SJSA1 (cell line): ENCODE measurements at regions not wholly inside any gene's neighbourhood (a gene's known extent, or its start where the extent isn't known, plus 50 kb on each side); places are given as distances from the start of the nearest gene placed in this dataset.
"Not testable (repeated sequence)": the region's sequence is repeated elsewhere in the genome, so short reads cannot be mapped to it uniquely, and the experiment has no call there.

Source experiments
- DNase-seq, 2 experiments: peaks; one replicate each; pipeline ENCODE4 v3.0.0-alpha.2; 2015 to 2020; ENCODE audit warnings: low spot score in 2 of 2, low read depth in 1 of 2
- H3K27ac ChIP-seq: fragments of 250-450 bp; sonication (Bioruptor Pico); 2 replicates; pipeline ENCODE4 v1.5.1; 2020; ENCODE audit warnings: mild to moderate bottlenecking, moderate library complexity
- H3K27me3 ChIP-seq: fragments of 250-450 bp; sonication (Bioruptor Pico); replicated peaks from 2 replicates; pipeline ENCODE4 v1.5.1; 2020; ENCODE audit warnings: mild to moderate bottlenecking, moderate library complexity
- H3K36me3 ChIP-seq: fragments of 250-450 bp; sonication (Bioruptor Pico); 2 replicates; pipeline ENCODE4 v1.5.1; 2020; ENCODE audit warnings: mild to moderate bottlenecking
- H3K4me1 ChIP-seq: fragments of 250-450 bp; sonication (Bioruptor Pico); replicated peaks from 2 replicates; pipeline ENCODE4 v1.6.1; 2021; ENCODE audit warnings: mild to moderate bottlenecking
- H3K4me3 ChIP-seq: fragments of 250-450 bp; sonication (Bioruptor Pico); 2 replicates; pipeline ENCODE4 v1.5.1; 2020; ENCODE audit warnings: mild to moderate bottlenecking
- H3K9me3 ChIP-seq: fragments of 250-450 bp; sonication (Bioruptor Pico); replicated peaks from 2 replicates; pipeline ENCODE4 v1.5.1; 2020; ENCODE audit warnings: mild to moderate bottlenecking

DNA sequence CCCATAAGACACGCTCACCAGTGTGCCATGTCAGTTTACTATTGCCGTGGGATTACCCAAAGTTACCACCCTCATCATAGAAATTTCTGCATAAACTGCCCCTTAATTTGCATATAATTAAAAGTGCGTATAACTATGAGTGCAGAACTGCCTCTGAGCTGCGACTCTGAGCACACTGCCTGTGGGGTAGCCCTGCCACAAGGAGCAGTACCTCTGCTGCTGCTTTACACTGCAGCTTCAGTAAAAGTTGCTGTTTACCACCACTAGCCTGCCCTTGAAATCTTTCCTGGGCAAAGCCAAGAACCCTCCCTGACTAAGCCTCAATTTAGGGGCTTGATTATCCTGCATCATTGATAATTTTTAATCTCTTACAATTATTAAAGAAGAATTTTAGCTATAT, 213.9 kb upstream of the MAP2 start:
- Histone ChIP-seq H3K36me3 (no peaks in the 10 kb centered on the region), H3K4me3 (no peak overlapping the region), H3K9me3 (no peaks in the 10 kb centered on the region), H3K4me1 (no peaks in the 10 kb centered on the region), H3K27ac (no peak overlapping the region), H3K27me3 (no peaks in the 10 kb centered on the region)
- no peak for DNase-seq

DNA sequence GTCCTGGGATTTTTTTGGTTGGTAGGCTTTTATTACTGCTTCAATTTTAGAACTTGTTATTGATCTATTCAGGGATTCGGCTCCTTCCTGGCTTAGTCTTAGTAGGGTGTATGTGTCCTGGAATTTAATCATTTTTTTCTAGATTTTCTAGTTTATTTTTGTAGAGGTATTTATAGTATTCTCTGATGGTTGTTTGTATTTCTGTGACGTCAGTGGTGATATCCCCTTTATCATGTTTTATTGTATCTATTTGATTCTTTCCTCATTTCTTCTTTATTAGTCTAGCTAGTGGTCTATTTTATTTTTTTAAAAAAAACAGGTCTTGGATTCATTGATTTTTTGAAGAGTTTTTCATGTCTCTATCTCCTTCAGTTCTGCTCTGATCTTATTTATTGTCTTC, 193.3 kb upstream of the MAP2 start:
- Histone ChIP-seq H3K27ac (no peak overlapping the region), H3K9me3 (no peaks in the 10 kb centered on the region)

DNA sequence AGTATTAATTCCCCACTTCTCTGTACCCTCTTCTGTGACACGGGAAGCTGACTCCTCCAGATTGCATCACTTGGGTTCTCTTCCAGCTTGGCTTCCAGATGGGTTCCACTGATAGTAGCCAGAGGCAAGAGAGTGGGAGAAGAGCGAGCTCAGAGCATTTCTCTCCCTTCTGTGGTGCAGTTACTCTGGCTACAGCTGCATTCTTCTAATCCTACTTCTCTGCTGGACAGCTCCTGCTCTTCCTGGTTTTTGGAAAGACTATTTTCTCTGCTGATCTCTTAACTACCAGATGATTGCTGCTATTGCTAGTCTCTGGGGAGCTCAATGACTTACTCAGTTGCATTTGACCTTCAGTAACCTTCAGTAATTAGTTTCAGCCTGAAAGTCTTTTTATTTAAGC, 187.5 kb upstream of the MAP2 start:
- no peak for DNase-seq
- no peaks in the 10 kb centered on the region for H3K9me3 ChIP-seq
- no peaks in the 10 kb centered on the region for H3K4me1 ChIP-seq
- H3K27ac ChIP-seq = no peak overlapping the region
- no peaks in the 10 kb centered on the region for H3K36me3 ChIP-seq
- no peaks in the 10 kb centered on the region for H3K27me3 ChIP-seq
- H3K4me3 ChIP-seq = no peak overlapping the region

More for the DNA sequence above, 193.3 kb upstream of the MAP2 start:
- H3K4me1 ChIP-seq = no peaks in the 10 kb centered on the region
- H3K4me3 ChIP-seq = no peak overlapping the region
- H3K27me3 ChIP-seq = no peaks in the 10 kb centered on the region
- DNase-seq = no peak
- H3K36me3 ChIP-seq = no peaks in the 10 kb centered on the region

DNA sequence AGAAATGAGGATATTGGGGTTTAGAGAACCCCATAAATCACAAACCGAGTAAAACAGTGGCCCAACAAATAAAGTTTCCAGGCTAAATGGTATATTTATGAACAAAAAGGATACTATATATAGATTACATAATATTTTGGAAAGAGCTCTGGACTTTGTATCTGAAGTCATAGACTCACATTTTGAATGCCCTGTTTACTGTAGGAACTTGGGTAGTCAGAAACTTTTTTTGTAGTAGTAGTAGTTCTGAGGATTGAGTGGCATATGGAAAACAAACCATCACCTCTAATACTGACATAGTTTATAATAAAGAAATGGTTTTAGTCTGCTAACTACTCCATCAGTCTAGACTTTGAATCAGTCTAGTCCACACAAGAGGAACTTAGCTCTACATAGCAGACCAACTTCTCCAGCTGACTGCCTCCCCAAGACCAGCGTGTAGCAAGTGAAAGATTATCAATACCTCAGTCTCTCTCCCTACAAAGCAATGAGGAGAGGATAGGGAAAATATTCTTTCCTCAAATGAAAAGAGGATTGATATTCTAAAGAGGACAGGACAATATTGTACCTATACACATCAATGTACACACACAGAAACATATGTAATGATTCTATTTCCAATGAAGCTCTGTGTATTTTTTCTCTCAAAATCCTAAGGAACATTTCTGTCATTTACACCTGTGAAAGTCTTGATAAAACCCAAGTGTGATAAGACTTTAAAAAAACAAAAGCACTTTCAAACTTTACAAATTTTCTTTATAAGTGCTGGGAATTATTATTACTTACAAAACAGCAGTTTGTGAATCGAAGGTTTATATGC, 184.9 kb upstream of the MAP2 start:
- no peak overlapping the region for H3K27ac ChIP-seq
- no peak overlapping the region for H3K4me3 ChIP-seq

DNA sequence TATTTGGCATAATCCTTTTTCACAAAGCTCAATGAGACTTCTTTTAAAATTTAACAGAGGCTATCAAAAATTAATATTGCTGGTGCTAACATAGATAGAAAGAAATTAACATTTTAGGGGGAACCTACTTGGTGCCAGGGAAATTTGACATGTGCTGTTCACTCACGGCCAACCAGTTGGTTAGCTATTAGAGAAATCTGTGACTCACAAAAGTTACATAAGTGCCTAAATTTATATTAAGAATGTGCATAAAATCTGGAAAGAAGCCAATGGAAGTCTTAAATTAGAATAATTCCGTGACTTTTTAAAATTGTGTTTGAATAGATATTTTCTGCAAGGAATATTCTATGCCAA, 184.3 kb upstream of the MAP2 start:
- DNase-seq = no peak
- Histone ChIP-seq H3K27me3 (no peaks in the 10 kb centered on the region), H3K36me3 (no peaks in the 10 kb centered on the region), H3K4me3 (no peak overlapping the region), H3K9me3 (no peaks in the 10 kb centered on the region), H3K4me1 (no peaks in the 10 kb centered on the region), H3K27ac (no peak overlapping the region)

More for the DNA sequence above, 184.9 kb upstream of the MAP2 start:
- DNase-seq = no peak
- no peaks in the 10 kb centered on the region for H3K4me1 ChIP-seq
- no peaks in the 10 kb centered on the region for H3K9me3 ChIP-seq
- no peaks in the 10 kb centered on the region for H3K27me3 ChIP-seq
- no peaks in the 10 kb centered on the region for H3K36me3 ChIP-seq

DNA sequence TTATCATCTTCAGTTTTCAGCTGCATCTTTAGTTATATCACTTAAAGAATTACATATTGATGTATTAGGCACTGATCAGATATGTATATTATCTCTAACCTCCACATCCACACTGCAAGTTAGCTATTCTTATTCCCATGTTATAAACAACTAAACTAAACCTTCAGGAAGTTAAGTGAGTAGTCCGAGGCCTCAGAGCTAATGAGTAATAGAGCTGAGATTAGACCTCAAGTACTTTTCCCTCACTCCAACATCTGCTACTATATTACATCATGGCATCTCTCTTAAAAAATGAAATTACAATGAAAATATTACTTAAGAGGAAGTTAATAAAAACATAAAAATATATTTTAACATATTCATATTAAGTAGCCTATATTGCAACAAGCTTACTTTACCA, 183.6 kb upstream of the MAP2 start:
- Histone ChIP-seq H3K9me3 (no peaks in the 10 kb centered on the region), H3K27ac (no peak overlapping the region), H3K4me3 (no peak overlapping the region), H3K36me3 (no peaks in the 10 kb centered on the region), H3K4me1 (no peaks in the 10 kb centered on the region), H3K27me3 (no peaks in the 10 kb centered on the region)
- DNase-seq = no peak

DNA sequence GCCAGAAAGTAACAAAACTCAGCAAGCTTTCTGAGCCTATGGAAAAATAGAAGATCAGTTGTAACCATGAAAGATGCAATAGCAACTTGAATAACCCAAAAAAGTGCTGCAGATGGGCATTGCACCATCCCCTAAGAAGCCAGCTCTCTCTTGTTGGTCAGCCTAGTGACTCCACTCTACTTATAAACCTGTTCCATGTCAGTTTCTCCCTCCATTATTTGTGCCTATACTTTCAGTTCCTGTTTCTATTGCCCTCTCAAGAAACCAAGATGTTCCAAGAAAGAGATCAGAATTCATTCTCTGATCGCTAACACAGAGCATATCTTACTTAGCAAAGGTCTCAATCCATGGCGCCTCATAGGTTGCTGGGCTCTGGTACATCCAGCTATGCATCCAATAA, 170.3 kb upstream of the MAP2 start:
- H3K27me3 ChIP-seq = no peaks in the 10 kb centered on the region
- H3K27ac ChIP-seq = no peak overlapping the region
- DNase-seq = no peak
- H3K9me3 ChIP-seq = no peaks in the 10 kb centered on the region
- H3K4me3 ChIP-seq = no peak overlapping the region
- H3K4me1 ChIP-seq = no peaks in the 10 kb centered on the region
- no peaks in the 10 kb centered on the region for H3K36me3 ChIP-seq

DNA sequence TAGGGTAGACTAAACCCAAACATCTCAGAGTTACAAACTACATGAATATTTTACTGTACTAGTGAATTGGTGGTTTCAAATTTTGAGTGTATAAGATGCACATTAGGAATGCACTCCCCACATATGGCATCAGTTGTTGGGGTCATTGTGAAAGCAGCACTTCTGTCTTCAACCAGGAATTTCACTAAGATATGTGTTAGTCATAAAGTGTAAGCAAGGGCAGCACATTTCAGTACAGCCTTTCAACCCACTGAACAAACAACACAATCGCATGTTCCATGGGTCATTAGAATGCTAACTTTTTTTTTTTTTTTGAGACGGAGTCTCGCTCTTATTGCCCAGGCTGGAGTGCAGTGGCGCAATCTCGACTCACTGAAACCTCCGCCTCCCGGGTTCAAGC, 164.1 kb upstream of the MAP2 start:
- Histone ChIP-seq H3K9me3 (no peaks in the 10 kb centered on the region), H3K4me3 (no peak overlapping the region), H3K36me3 (no peaks in the 10 kb centered on the region), H3K27ac (no peak overlapping the region), H3K27me3 (no peaks in the 10 kb centered on the region), H3K4me1 (no peaks in the 10 kb centered on the region)
- no peak for DNase-seq

DNA sequence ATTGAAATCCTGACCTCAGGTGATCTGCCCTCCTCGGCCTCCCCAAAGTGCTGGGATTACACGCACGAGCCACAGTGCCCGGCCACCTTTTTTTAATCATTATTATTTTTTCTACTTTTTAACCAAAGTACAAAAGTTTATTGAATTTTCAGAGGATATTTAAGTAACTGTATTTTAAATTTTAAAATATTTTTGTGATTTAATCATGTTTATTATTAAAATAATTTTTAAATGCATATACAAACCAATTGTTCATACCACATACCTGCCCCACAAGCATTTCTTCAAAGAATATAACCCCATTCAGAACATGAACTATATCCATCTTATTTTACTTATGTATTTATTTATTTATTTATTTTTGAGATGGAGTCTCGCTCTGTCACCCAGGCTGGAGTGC, 163.6 kb upstream of the MAP2 start:
- H3K27me3 ChIP-seq = no peaks in the 10 kb centered on the region
- H3K4me1 ChIP-seq = no peaks in the 10 kb centered on the region
- H3K36me3 ChIP-seq = no peaks in the 10 kb centered on the region
- DNase-seq = no peak
- no peak overlapping the region for H3K27ac ChIP-seq
- H3K4me3 ChIP-seq = no peak overlapping the region
- no peaks in the 10 kb centered on the region for H3K9me3 ChIP-seq

DNA sequence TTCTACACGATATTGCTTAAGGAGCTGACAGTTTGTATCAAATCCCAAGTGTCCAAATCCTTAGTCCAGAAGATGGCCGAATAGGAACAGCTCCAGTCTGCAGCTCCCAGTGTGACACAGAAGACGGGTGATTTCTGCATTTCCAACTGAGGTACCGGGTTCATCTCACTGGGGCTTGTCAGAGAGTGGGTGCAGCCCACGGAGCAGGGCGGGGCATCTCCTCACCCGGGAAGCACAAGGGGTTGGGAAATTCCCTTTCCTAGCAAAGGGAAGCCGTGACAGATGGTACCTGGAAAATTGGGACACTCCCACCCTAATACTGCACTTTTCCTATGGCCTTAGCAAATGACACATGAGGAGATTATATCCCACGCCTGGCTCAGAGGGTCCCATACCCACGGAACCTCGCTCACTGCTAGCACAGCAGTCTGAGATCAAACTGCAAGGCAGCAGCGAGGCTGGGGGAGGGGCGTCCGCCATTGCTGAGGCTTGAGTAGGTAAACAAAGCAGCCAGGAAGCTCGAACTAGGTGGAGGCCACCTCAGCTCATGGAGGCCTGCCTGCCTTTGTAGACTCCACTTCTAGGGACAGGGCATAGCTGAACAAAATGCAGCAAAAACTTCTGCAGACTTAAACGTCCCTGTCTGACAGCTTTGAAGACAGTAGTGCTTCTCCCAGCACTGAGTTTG, 162.3 kb upstream of the MAP2 start:
- not testable (repeated sequence) for H3K4me3 ChIP-seq, H3K36me3 ChIP-seq, H3K27me3 ChIP-seq, H3K9me3 ChIP-seq, H3K4me1 ChIP-seq, H3K27ac ChIP-seq, DNase-seq

DNA sequence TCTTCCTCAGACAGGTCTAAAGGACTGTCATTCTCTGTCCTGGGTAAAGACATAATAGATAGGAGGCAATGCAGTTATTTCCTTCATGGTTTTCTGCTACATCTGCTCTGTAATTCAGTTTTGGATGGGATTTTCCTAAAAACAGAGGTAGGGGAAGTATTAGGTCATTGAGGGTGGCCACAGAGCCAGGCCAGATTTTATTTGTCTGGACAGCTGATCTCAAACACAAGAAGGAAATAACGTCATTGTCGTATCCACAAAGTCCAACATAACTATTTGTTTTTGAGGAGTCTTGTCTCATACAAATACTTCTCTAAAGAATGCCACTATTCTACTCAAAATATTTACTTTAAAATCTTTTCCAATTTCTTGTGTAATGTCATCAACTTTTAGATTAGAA, 154.8 kb upstream of the MAP2 start:
- Histone ChIP-seq H3K4me3 (no peak overlapping the region), H3K4me1 (no peaks in the 10 kb centered on the region), H3K9me3 (no peaks in the 10 kb centered on the region), H3K36me3 (no peaks in the 10 kb centered on the region), H3K27ac (no peak overlapping the region), H3K27me3 (no peaks in the 10 kb centered on the region)
- no peak for DNase-seq

DNA sequence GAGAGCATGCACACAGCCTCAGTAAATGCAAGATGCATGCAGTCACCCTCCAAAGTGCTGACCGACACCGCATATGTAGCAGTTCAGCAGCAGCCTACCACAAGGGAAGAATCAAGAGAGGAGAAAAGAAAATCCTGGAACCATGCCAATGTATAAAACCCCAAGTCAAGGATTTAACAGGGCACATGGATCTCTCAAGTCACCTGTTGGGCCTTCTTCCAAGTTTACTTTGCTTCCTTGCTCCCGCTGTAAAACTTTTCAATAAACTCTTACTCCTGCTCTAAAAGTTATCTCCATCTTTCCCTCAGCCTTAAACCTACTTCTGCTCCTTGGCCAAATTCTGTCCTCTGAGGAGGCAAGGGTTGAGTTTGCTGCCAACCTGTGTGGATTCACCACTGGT, 147.8 kb upstream of the MAP2 start:
- no peak for DNase-seq
- no peak overlapping the region for H3K4me3 ChIP-seq
- H3K27ac ChIP-seq = no peak overlapping the region
- no peaks in the 10 kb centered on the region for H3K4me1 ChIP-seq
- no peaks in the 10 kb centered on the region for H3K27me3 ChIP-seq
- H3K9me3 ChIP-seq = no peaks in the 10 kb centered on the region
- H3K36me3 ChIP-seq = no peaks in the 10 kb centered on the region

DNA sequence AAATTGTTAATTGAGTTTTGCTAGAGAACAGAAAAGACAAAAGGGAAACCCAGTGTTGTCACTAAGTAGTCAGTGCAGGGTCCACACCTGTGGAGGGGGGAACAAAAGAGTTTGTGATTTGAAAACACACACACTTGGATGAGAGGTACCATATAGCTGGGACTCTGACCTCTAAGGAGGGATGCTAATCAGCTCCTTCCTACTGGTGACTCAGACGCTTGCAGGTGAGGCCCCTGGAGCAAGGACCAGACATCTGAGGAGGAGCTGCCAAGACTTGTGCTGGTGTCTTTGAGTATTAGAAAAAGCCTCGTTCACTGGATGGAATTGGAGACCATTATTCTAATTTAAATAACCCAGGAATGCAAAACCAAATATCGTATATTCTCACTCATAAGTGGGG, 146.4 kb upstream of the MAP2 start:
- no peak for DNase-seq
- no peaks in the 10 kb centered on the region for H3K36me3 ChIP-seq
- H3K4me1 ChIP-seq = no peaks in the 10 kb centered on the region
- no peaks in the 10 kb centered on the region for H3K27me3 ChIP-seq
- H3K9me3 ChIP-seq = no peaks in the 10 kb centered on the region
- H3K27ac ChIP-seq = no peak overlapping the region
- no peak overlapping the region for H3K4me3 ChIP-seq

DNA sequence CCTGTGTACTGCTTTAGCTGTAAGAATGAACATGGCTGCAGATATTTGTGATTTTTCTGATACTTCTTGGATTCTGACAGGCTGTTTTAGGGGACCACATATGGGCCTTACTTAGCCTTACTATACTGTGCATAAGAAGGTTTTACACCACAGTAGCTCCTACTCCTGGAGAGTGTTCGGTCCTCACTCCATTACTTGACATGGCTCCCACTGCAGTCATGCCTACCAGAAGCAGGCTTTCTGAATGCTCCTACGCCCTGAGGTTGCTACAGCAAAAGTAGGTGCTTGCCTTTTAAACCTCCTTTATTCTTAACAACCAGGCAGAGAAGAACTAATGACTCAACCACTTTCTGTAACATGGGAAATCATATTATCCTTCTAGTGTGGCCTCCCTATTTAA, 125.2 kb upstream of the MAP2 start:
- no peaks in the 10 kb centered on the region for H3K4me1 ChIP-seq
- no peak for DNase-seq
- H3K9me3 ChIP-seq = no peaks in the 10 kb centered on the region
- no peak overlapping the region for H3K27ac ChIP-seq
- H3K4me3 ChIP-seq = no peak overlapping the region
- H3K27me3 ChIP-seq = no peaks in the 10 kb centered on the region
- no peaks in the 10 kb centered on the region for H3K36me3 ChIP-seq

DNA sequence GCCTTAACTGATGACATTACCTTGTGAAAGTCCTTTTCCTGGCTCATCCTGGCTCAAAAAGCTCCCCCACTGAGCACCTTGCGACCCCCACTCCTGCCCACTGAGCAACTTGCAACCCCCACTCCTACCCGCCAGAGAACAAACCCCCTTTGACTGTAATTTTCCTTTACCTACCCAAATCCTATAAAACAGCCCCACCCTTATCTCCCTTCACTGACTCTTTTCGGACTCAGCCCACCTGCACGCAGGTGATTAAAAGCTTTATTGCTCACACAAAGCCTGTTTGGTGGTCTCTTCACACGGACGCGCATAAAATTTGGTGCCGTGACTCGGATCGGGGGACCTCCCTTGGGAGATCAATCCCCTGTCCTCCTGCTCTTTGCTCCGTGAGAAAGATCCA, 124.4 kb upstream of the MAP2 start:
- not testable (repeated sequence) for H3K4me1 ChIP-seq, DNase-seq, H3K27me3 ChIP-seq, H3K27ac ChIP-seq, H3K4me3 ChIP-seq, H3K9me3 ChIP-seq, H3K36me3 ChIP-seq
